NCI-H345 treated with DMSO at 0.1 percent for 48 hours (cell line): ENCODE measurements at regions not wholly inside any gene's neighbourhood (a gene's known extent, or its start where the extent isn't known, plus 50 kb on each side); places are given as distances from the start of the nearest gene placed in this dataset.

ENCODE experiments used
- DNase-seq: peaks from one replicate; lab custom pipeline; 2025; ENCODE audit not compliant: unreplicated experiment; lab: John Stamatoyannopoulos, UW

GRCh38 chr10:110355141-110355831 is 50.6 kb upstream of the SMNDC1 start:
- DNase-seq = no peak

GRCh38 chr10:110355922-110356627 is 51.4 kb upstream of the SMNDC1 start:
- no peak for DNase-seq

GRCh38 chr10:110356628-110357245 is 52.0 kb upstream of the SMNDC1 start:
- no peak for DNase-seq

GRCh38 chr10:110357252-110357780 is 52.6 kb upstream of the SMNDC1 start:
- DNase-seq = no peak

- no peak for DNase-seq
These were observed 53.2 kb upstream of the SMNDC1 start for GRCh38 chr10:110357871-110358270.

GRCh38 chr10:110358278-110358677 is 53.6 kb upstream of the SMNDC1 start:
- no peak for DNase-seq

- no peak for DNase-seq
These were observed 54.3 kb upstream of the SMNDC1 start for GRCh38 chr10:110358869-110359629.

GRCh38 chr10:110360857-110361474 is 56.2 kb upstream of the SMNDC1 start:
- DNase-seq = no peak

- no peak for DNase-seq
These were observed 57.2 kb upstream of the SMNDC1 start for GRCh38 chr10:110361800-110362456.

GRCh38 chr10:110363572-110364411 is 59.1 kb upstream of the SMNDC1 start:
- no peak for DNase-seq

- no peak for DNase-seq
These were observed 59.8 kb upstream of the SMNDC1 start for GRCh38 chr10:110364531-110364937.

GRCh38 chr10:110365356-110366143 is 60.8 kb upstream of the SMNDC1 start:
- no peak for DNase-seq

- DNase-seq = no peak
These were observed 61.9 kb upstream of the SMNDC1 start for GRCh38 chr10:110366635-110367034.

GRCh38 chr10:110368002-110368401 is 63.3 kb upstream of the SMNDC1 start:
- no peak for DNase-seq

GRCh38 chr10:110368556-110368955 is 63.8 kb upstream of the SMNDC1 start:
- DNase-seq = no peak

- no peak for DNase-seq
These were observed 65.3 kb upstream of the SMNDC1 start for GRCh38 chr10:110370006-110370405.

- DNase-seq = no peak
These were observed 67.9 kb upstream of the SMNDC1 start for GRCh38 chr10:110372656-110373055.

- DNase-seq = no peak
These were observed 68.3 kb upstream of the SMNDC1 start for GRCh38 chr10:110373059-110373458.
